NCI-H460 (cell line): ENCODE measurements at regions not wholly inside any gene's neighbourhood (a gene's known extent, or its start where the extent isn't known, plus 50 kb on each side); places are given as distances from the start of the nearest gene placed in this dataset.
"Not testable (repeated sequence)": the region's sequence is repeated elsewhere in the genome, so short reads cannot be mapped to it uniquely, and the experiment has no call there.

Experiments used
- DNase-seq: peaks from one replicate; pipeline ENCODE4 v3.0.0-alpha.2; 2016; ENCODE audit warnings: low read depth; ENCODE audit errors: extremely low read depth

DNA sequence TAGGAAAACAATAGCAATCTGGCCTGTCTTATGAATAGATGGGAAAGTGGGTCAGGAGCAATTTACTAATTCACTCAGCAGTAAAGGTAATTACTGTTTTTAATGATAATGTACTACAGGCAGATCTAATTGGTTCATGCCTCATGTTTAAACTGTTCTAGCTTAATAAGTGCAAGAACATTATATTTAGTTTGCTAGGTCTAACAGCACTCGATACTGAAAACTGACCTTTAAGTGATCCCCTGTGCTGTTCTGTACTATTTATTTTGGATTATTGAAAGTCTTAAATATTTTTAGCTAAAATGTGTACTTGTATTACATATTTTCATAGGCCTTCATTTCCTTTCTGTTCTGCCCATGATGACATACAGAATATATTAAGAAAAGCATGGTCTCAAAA is 998.0 kb upstream of the GJE1 start:
- DNase-seq: no peak

DNA sequence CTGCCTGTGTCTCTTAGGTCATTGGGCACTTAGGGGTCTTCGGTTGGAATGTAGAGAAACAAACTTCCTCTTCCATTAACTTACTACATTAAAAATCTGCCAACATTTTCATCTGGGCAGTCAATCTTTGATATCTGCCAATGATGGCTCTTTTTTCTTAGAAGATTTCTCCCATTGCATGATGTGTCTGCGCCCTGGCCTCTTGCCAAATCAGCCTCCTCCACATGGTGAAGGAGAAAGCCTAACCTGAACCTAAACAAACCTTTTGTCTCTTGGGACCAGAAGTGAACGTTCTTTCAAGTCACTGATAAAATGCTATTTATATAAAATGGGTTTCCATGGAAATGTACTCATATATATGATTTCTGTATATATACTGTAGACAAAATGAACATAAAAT is 998.9 kb upstream of the GJE1 start:
- no peak for DNase-seq

DNA sequence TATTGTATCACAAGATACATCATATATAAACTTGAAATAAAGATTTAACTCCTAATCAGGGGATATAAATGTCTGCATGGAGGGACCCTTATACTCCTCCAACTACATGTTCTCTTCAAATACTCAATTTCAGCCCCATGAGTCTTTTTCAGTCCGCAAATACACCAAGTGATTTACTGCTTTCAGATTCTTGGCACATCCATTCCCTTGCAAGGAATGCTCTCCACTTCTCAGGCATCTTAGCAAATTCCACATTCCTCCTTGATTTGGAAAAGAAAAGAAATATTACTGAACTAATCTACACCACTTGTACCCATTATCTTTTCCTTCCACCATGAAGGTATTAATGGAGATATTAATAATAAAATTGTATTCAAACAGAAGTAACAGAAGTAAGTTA is 999.4 kb upstream of the GJE1 start:
- no peak for DNase-seq

DNA sequence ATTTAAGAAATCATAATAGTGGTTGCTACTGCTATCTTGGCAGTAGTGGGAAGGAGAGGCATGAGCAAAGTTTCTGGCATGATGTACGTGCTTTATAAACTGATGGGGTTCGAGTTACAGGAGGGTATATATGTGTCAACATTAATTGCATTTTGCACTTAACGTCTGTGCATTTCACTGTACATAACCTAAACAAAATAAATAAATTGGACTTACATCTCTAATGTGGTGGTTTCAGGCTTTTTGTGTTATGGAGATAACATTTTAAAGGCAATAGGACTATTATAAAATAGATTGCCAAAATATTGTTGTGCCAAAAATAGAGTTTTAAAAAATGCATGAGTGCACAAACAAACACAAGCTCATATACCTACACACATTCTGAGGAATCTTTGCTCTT is 1001.1 kb upstream of the GJE1 start:
- no peak for DNase-seq

DNA sequence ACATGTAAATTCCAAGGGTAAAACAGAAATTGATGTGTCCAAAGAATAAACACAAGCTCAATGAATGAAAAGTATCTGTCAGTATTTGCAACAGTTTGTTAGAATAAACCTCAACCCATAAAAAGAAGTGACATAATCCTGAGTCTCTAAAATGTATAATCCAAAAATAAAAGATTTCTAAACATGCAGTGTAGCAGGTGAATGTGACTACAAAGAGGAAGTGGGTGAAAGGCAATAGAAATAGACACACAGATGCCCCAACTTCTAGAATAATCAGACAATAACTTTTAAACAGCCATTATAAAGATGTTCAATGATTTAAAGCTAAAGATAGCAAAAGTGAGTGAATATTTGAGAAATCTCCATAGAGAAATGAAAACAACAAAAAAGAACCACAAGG is 1009.2 kb upstream of the GJE1 start:
- no peak for DNase-seq

DNA sequence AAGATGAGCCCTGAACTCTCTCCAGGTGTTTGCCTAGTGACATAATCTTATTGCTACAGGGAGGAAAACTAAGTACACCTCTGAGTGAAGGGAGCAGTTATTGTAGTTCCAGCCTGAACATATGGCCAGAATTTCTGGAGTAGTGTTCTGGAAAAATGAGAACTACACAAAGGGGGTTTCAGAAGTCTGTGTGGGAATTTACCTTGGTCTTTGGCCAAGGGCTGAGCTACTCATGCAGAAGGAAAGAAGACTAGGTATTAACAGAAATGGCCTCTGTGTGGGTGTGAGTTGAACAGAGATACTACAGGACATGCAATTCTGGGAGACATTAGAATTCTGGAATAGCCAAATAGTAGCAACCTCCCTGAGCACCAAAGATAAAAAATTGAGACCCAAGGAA is 1009.7 kb upstream of the GJE1 start:
- no peak for DNase-seq

DNA sequence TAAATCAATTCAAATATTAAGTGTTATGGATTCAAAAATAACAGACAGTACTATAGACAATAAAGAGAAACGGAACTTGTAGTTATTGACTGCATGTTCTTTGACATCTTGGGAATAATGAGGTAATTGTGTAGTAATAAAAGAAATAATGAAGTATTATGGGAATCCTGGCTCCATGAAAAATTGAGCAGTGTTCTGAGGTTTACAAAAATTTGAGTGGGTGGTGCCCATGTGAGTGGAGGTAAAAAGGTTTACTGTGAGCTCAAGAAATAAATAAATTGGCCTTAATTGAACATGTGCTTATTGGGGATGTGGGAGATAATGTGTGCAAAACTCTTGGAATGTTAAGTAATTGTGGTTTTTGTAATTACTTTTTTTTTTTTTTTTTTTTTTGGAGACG is 1013.7 kb upstream of the GJE1 start:
- DNase-seq: no peak

DNA sequence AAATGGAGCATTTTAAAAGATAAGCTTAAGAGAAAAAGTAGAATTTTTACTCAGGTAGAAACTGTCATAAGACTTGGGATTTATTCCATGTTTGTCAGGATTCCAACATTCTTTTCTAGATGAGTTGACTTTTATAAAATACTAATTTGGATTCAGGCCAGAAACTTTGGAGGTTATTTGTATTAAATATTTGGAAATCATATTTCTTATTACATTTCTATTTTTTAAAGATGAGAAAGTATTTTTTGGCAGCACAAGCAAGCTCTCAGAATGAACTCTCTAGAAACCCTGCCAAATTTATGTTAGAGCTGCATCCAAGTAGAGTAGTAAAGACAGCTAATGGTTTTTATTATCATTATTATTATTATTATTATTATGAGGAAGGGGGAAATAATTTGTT is 1014.9 kb upstream of the GJE1 start:
- DNase-seq: no peak

DNA sequence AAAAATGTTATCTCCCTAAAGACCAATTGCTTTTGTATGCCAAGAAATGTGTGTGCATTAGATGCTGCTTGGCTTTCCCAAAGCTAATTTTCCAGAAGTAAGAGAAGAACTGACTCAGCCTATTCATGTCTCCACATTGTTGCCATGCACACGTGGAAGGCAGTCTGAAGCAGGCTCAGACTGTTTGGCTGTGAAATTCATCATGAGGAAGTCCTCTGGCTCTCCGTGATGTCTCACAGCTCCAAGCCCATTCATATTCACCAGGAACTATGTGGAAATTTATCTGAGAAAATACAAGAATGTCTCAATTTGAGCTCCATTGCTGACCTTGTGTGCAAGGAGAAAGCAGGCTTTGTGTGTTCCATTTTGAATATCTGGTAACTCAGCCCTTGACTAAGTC is 1022.2 kb upstream of the GJE1 start:
- DNase-seq: no peak

DNA sequence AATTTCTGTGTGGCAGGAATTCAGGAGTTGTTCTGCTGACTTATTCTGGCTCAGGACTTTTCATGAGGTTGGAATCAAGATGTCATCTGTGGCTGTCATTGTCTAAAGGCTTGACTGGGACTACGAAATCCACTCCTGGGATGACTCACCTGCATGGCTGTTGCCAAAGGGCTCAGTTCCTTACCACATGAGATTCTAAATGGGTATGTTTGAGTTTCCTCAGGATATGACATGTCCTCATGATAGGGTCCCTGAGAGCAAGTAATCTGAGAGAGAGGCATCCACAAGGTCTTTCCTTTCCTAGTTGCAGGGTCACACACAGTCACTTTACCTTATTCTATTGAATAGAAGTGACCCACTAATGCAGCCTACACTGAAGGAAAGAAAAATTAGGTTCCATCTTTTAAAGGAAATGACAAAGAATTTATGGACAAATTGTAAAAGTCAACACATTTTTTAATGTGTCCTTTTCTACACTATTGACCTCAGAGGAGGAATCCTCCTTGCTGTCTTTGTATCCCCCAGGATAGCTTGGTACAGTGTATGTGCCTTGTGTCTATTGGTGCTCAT is 1025.0 kb upstream of the GJE1 start:
- DNase-seq: no peak

DNA sequence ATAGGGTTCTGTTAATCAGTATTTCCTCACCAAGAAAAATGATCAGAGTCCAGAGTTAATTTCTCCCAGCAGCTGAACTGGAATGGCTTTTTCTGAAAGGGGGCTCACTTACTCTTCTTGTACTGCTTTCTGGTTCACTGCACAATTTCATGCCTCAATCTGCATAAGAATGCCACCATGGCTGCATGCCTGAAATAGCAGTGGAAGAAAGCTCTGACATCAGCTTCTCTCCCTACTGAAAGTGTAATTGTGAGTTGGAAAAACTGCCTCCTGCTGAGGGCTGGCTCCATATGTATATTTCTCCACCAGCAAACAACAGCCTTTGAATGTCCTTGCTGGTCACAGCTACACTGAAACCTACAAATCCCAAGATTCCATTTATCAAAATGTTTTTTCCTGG is 1027.2 kb upstream of the GJE1 start:
- no peak for DNase-seq

DNA sequence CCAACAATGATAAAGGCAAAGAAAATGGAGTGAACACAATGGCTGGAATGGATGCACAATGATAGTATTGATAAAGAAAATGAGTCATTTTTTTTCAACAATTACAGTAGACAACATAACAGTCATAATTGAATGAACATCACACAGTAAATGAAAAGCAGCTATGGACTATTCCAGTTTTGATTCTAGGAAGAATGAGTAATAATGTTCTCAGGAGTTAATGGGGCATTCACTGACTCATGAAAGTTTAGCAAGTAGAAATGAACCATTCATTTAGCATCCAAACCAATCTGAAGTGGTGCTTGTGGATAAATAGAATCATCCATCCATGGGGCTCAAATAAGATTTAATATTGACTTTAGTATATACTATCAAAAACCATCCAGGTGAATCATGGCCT is 1029.5 kb upstream of the GJE1 start:
- no peak for DNase-seq

DNA sequence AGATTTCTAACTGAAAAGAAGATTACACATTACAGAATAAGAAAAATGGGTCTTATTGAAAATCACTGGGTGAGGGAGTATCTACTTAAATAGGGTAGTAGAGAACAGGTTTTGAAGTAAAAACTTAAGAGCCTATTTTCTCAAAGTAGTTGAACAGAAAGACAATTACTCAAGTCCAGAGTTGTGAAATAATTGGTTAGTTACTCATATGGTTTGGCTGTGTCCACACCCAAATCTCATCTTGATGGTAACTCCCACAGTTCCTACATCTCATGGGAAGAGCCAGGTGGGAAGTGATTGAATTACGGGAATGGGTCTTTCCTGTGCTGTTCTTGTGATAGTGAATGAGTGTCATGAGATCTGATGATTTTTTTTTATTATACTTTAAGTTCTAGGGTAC is 1035.3 kb upstream of the GJE1 start:
- no peak for DNase-seq

DNA sequence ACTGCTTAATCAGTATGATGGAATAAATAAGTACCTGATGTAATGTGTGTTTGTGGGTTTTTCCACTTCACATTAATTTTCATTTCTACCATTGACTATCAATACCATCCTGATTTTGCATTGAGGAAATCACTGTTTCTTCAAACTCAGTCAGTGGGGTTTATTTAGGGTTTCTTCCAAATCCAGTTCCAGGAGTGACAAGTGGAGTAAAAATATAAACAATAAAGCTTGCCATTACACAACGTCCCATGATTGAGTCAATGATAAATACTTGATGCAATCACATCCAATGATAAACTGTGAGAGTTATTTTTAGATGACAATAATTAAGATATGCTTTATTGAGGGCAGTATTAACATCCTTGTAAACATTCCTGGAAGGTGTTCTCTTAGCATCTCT is 1037.4 kb upstream of the GJE1 start:
- no peak for DNase-seq

DNA sequence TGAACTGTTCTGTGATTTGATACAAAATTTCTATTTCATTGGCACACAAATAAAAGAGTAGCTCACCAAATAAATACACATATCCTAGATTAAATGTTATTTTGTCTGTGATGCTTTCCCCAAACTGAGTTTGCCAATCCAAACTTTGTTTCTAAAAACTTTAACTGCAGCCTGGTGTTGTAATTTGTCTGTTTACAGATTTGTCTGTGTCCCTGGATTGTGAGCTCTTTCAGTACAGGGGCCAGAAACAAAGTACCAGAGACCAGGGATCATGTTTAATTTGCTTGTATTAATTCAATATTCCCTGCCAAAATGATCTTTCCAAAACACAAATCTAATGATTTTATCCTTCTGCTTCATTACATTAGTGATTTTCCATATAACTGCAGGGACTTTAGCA is 1044.6 kb upstream of the GJE1 start:
- no peak for DNase-seq

DNA sequence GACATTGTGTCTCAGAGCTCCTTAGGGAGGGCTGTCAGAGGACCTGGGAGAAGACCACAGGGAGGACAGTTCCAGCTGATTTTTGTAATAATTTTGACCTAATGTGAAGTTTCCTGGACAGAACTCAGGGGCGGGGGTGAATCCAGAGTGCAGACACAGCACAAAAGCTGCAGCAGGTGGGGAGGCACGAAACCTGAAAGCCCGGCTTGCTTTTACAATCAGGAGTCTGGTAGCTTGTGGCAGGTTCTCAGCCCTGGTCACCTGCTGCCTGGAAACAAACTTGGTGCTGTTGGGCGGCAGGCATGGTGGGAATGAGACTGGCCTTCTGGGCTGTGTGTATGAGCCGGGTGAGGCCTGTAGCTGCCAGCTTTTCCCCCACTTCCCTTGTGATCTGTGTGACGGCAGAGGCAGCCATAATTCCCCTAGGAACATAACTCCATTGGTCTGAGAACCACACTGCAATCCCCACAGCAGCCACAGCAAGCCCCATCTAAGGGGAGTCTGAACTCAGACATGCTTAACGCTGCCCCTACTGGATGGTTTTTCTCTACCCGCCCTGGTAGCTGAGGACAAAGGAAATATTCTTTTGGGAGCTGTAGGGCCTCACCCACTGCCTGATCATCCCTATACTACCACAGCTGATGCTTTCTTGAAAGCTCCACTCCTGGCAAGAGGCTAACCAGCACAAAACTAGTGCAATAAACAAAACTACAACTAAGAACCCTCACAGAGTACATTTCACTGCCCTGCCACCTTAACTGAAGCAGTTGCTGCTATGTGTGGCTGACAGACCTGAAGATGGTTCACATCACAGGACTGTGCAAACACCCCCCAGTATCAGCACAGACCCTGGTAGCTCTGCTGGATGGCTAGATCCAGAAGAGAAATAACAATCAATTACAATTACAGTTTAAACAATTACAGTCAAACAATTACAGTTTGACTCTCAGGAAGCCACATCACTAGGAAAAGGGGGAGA is 1055.1 kb upstream of the GJE1 start:
- peak; percentile 7 for DNase-seq

DNA sequence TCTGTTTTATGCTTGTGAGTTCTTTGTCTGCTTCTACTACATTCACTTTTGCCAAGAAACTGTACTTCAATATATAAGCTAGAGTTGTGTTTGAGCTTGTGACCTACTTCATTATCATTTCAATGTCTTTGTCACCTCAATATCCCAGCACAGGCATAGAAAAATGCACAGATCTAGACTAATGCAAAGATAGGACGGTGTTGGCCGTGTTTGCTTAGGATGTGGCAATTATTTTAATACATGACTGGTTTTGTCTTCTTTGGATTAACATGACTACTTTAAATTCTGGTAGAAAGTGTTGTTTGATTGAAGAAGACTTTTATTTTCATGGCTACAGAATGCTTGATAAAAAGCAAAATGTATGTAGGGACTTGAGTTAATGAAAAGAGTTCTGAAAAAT is 1075.0 kb upstream of the GJE1 start:
- no peak for DNase-seq

DNA sequence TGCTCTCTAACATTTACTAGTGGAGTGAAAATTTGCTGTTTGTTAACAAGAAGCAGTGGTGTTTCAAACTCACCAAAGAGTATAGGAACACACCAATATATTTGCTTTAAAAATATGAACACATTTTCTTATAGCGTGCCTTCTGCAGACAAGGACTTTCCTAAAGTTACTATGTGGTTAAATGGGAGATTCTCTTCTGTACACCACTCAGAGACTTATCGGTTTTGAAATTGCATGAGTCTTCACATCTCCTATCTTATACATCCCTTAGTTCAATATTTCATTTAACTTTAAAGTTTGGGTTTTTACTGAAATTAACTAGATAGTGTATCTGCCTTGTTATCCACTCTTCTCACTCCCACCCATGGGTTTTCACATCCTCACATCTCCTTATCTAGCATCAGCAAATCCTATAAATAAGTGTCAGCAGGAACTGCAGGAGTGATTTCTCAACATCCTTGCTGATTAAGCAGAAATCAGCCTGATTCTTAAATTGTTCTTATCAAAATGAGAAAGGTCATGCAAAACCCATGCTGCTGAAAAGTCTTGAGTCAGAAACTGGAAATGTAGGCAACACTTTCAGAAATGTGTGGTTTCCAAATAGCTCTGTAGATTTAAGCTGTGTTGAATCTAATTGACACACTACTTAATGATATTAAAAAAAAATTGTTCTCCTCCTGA is 1075.6 kb upstream of the GJE1 start:
- no peak for DNase-seq

DNA sequence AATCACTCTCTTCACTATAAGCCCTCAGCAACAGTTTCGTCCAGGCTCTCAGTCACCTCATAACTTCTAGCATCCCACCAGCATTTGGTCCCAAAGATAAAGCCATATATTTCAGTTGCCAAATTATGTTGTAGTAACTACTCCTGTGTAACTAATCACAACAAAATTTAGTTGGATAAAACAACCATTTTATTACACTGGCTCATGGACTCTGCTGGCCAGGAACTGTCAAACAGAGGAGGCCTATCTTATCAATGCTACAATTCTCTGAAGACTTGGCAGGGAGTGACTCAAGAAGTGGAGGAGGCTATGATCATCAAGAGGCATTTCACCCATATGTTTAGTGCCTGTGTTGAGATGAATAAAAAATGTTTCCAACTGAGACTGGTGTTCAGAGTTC is 1082.3 kb upstream of the GJE1 start:
- no peak for DNase-seq

DNA sequence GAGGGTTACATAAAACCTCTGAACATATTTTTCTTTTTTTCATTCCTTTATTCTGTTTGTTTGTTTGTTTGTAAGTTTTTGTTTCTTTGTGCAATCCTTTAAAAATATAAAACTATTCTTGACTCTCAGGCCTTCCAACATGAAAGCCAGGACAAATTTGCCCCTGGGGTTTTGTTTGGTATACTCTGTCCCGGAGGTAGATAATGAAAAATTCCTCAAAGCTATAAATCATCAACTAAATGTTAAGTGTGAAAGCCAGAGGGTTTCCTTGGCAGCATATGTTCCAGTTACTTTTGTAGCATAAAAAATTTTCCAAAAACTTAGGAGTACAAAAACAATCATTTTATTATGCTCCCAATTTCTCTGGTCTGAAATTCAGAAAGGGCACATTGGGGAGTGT is 1084.3 kb upstream of the GJE1 start:
- DNase-seq: no peak

DNA sequence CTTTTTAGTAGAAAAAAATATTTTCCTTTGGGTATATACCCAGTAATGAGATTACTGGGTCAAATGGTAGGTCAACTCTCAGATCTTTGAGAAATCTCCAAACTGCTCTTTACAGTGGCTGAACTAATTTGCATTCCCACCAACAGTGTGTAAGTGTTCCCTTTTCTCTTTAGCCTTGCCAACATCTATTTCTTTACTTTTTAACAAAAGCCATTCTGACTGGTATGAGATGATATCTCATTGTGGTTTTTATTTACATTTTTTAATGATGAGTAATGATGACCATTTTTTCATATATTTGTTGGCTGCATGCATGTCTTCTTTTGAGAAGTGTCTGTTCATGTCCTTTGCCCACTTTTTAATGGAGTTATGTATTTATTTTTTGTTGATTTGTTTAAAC is 1086.2 kb upstream of the GJE1 start:
- not testable (repeated sequence) for DNase-seq

DNA sequence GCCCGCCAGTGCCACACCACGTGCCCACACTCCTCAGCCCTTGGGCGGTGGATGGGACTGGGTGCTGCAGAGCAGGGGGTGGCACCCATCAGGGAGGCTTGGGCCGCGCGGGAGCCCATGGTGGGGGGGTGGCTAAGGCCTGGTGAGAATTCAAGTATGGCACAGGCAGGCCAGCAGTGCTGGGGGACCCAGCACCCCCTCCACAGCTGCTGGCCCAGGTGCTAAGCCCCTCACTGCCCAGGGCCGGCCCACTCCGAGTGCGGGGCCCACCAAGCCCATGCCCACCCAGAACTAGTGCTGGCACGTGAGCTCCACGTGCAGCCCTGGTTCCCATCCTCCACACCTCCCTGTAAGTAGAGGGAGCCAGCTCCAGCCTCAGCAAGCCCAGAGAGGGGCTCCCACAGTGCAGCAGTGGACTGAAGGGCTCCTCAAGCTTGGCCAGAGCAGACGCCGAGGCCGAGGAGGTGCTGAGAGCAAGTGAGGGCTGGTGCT is 1091.1 kb upstream of the GJE1 start:
- no peak for DNase-seq
